ENCODE measurements at regions not wholly inside any gene's neighbourhood (a gene's known extent, or its start where the extent isn't known, plus 50 kb on each side); places are given as distances from the start of the nearest gene placed in this dataset.

DNA sequence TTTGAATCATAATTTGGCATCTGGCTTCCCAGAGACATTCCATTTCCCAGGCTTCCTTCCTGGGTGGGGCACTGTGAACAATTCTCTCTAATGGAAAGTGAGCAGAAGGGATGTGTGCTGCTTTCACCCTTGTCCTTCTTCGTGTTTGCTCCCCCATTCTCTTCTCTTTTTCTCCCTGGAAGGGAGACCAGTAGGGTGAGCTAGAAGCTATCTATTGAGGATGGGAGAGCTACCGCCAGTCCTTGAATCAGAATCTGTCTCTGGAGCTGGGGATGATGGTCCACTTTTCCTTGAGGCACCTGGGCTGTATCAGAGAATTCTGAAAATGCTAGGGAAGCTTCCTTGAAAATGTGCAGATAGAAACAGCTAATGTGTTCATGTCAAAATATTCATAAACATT, 453.9 kb downstream of the WDR72 start:
- DNase-seq (ENCODE audit: low spot score) (no peak), FAIRE-seq (no peak)

DNA sequence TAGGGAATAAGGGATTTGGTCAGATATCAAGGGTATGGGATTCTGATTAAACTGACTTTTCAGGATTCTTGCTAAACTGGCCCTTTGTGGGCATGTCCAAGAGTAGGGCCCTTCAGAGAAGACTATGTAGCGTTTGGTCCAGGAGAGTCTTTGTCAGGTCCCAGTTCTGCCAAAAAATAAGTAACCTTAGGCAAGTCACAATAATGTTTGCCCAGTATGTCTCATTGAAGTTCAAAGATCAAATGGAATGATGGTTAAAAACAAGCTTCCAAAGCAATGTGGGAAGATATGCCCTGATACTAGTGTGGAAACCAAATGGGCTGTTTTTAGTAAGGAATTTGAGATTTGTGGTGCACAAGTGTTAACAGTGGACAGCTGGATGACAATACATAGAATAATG, 454.4 kb downstream of the WDR72 start:
- FAIRE-seq = no peak

DNA sequence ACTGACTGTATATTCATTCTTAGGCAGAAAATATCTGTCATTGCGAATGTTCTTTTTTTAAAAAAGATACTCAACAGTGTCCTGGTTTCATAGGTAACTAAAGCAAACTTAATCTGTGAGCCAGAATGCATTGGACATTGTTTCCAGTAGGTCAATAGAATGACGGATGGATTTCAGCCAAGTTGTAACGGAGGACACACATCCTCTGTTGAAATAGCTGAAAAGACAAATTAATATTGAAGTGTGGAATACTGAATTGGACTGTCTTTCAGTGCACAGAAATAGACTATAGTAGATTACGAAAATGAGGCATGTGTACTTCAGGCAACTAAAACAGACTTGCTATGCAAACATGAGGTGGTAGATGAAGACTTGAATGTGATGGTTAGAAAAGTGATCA, 461.6 kb downstream of the WDR72 start:
- no peak for FAIRE-seq
- DNase-seq (ENCODE audit: low spot score) = no peak

More for the DNA sequence above, 454.4 kb downstream of the WDR72 start:
- DNase-seq (ENCODE audit: low spot score) = no peak

DNA sequence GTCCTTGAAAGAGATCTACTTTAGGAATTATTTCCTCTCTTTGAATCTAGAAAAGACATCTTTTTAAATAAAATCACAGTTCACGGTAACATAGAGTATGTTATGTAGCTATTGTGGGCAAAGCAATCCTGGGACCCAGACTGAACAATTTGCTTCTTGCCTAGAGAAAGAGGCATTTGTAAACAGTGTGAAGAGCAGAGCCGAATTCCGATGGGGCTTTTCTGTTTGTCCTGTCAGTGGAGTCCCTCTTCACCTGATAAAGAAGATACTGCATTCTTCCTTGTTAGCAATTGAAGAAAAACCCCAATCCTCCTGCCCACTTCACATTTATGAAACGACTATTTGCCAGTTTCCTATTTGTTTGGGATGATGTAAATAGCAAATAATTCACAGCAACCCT, 462.9 kb downstream of the WDR72 start:
- no peak for DNase-seq (ENCODE audit: low spot score)
- no peak for FAIRE-seq

DNA sequence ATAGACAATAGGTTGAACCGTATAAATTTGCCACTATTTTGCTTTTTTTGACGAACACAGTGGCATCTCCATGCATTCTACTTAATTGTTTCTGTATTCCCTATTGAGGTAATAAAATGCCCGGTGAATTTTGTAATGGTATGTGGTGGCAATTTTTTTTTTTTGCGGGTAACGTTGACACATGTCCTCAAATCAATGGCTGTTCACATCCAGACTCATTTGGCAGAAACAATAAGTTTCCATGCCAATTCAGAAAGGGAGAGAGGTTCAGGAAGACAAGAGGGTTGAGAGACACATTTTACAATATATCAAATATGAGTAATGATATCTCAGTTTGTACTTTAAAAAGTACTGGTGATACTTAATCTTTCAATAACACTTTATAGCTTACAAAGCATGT, 463.9 kb downstream of the WDR72 start:
- no peak for DNase-seq (ENCODE audit: low spot score)
- FAIRE-seq = no peak

DNA sequence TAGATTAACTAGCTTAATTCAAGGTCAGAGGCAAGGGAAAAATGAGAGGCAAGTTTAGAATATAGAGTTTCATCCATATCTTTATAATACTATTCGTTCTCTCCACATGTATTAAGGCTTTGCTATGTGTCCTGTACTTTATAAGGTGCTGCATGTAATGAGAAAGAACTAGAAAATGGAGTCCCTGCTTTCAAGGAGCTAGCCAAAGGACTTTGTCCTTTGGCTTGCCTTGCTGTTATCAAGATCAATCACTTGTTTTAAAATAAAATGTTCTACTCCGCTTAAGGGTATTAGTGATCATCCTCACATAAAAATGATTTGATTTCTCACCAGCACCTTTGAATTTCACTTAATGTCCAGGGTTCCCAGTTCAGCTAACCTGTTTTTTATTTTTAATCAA, 470.9 kb downstream of the WDR72 start:
- FAIRE-seq = no peak
- DNase-seq (ENCODE audit: low spot score) = no peak

DNA sequence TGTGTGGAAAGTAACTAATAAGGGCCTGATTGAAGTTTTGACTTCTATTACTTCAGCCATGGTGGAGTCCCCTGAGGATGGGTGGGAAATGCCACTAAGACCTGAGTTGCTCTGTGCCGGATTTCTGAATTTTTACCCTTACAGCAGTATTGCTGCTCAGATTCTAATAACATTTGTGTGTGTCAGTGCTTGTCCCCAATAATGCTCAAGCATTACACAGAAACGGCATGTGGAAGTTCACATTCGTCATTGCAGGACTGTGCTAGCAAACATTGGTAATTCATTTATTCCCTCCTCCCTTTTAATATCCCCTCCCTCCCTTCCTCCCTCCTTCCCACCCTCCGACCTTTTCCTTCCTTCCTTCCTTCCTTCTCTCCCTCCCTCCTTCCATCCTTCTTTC, 484.5 kb upstream of the ONECUT1 start:
- DNase-seq (ENCODE audit: low spot score) (no peak), FAIRE-seq (no peak)

DNA sequence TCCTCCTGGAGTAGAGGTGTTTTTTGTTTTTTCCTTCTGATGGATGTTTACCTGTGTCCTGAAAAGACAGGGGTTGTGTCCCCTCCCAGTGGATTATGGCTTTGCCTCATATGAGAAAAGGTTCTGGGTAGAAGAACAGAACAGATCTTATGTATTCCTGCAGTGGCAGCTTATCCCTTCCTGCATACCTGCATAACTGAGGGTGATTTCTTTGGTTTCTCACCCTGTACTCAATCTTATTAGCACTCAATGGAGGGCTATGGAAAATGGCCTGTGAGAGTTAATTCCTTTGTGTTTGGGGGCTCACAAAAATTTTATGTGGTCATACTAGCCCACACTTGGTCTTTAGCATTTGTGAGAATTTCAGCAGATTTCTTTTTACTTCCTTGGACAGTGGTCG, 482.0 kb upstream of the ONECUT1 start:
- FAIRE-seq (no peak), DNase-seq (ENCODE audit: low spot score) (no peak)

DNA sequence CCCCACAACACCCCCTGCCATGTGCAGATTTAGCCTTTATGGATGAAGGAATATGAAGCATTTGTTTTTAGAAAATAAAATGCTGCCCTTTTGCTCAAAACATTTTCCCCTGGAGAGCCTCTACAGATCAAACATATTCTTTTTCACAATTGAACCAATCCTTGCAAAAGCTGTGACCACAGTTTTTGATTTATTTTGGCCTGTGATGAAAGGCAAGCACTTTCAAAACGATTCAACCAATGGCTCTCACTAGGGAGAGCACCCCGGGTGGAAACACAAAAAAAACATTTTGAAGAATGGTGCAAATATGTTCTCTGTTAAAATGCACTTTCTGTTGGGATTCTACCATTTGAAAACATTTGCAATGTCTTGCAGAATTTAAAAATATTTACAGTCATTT, 476.0 kb upstream of the ONECUT1 start:
- DNase-seq (ENCODE audit: low spot score) = no peak
- FAIRE-seq = no peak

DNA sequence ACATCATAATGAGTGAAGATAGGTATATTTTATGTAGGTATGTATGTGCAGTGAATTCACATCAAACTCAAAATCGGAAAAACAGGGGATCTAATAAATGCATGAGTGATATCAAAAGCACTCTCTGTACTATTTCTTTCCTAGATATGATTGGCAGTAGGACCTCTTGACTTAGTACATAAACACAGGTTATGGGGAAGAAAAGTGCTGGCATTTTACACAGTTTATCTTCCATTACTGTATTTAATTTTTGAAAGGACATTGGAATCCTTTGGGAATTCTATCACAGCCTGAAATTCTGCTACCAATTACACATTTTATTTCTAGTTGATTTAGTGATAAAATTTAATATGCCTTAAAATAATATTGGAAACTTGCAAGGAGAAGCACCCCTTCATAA, 470.5 kb upstream of the ONECUT1 start:
- no peak for DNase-seq (ENCODE audit: low spot score)
- no peak for FAIRE-seq

DNA sequence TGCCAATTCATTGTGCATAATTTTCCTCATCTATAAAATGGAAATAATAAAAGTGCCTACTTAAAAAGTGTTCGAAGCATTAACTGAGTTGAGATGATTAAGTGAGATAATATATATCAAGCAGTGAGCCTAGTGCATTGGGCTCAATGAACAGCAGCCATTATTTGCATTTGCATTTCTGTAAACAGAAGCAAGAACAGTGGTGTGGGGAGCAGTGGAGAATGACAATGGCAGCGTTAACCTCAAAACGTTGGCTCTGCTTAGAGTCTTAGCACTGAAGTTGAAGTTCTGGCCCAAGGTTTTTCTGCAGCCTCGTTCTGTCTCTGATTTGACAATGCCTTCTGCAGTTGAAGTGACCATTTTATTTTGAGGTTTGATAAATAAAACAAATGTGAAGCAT, 466.3 kb upstream of the ONECUT1 start:
- no peak for DNase-seq (ENCODE audit: low spot score)
- no peak for FAIRE-seq

DNA sequence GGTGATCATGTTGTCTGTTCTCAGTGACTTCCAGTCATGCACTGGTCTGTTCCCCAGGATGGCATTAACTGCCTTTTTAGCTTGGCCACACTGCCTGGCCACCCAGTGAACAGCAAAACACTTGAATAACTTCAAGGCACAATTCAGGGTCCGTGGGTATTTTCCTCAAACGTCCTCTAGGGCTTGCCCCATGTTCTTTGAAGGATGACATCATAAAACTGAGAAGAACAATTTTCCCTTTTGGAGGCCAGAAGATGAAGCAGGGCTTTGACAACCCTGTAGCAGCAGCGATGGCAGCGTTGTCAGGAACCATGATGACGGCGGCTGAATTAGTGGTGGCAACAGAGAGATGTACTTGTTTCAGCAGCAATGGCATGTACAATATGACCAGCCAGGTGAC, 465.9 kb upstream of the ONECUT1 start:
- DNase-seq (ENCODE audit: low spot score) (no peak), FAIRE-seq (no peak)

DNA sequence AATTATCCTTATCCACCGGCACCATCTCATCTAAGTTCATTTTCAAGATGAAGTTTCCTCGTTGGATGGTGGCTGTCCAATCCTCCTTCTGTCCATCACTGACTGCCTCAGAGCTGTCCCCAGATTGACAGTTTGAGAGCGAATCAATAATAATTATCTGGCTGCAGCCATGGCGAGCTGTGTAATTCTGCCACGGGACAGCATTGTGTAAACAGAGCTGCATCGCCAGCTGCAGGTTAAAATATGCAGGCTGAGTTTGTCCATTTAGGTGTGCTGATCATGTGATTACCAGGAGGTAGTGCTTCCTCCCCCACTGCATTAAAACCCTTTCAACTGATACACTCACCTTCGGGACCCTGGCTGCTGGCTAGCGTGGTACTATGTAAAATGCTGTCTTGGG, 461.9 kb upstream of the ONECUT1 start:
- DNase-seq (ENCODE audit: low spot score) (no peak), FAIRE-seq (no peak)

DNA sequence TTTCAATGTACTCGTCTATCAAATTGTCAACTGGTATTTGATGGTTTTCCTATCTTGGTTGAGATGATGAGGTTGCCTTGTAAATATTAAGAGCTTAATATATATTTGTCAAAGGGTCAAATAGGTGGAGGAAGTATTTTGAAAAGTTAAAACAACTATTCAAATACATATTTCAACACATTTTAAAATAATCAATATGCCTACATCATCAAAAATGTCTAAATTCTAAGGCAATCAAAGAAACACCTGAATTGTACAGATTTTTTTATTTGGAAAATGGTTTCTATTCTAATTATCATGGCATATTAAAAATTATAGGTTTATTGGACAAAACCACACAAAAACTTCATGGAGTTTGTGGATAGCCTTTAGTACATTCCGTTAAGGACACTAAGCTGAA, 461.4 kb upstream of the ONECUT1 start:
- FAIRE-seq (no peak), DNase-seq (ENCODE audit: low spot score) (no peak)

DNA sequence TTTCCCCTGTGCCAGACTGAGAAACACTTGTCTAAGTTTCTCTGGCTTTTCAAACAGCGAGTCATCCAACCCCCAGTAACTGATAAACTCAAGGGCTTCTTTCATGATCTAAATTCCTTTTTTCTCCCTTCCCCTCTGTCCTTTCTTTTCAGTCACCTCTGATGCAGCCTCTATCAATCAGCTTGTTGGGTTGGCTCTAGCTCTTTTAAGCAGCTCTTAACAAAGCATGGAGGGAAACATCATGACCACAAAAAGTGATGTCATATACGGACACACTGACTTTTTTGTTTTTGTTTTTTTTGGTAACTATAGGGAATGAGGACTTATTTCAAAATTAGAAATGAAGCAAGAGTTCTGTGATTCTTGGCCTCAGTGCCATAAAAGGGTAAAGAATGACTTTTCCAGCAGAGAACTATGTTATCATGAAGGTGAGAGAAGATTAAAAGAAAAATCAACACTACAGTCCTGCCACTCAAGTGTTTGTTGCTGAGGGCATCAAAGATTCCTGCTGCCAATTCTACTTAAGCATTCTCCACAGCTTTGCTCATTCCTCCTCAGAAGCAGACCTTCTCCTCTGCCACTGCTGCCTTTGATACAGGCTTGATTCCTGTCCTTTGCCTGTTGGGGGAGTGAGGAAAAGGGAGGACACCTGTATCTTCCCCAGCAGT, 457.0 kb upstream of the ONECUT1 start:
- DNase-seq (ENCODE audit: low spot score) = no peak
- FAIRE-seq = no peak

DNA sequence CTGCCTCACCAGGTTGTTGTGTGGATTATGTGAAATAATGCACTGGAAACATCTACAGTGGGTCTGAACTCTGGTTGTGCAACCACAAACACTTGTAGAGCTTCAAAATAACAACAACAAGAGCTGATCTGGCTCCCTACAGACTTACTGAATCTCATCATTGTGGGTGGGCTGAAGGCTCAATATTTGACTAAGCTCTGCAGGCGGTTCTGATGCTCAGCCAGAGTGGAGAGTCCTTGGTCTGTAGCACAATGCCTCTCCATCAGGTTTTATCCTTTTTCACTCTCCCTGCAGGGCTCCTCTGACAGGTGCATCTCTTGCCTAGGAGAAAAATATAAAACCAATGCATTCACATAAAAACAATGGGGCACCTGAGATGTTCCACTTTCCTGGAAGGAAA, 456.3 kb upstream of the ONECUT1 start:
- DNase-seq (ENCODE audit: low spot score) = no peak
- FAIRE-seq = no peak

DNA sequence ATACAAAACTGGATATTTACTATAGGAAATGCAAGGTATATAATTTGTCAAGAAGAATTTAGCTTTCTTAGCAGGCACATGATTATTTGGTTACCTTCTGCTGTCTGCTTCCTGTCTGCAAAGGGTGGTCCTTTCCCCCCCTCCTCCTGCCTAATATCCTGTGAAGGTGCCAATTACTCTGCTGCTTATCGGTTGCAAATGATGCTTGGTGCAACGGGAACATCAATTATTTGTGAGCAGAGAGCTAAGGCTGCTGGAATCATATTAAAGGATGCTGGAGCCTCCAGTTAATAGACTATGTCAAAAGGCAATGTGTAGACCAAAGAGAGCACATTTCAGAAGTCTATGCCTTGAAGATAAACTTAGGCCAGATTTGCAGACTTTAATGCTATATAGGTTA, 443.7 kb upstream of the ONECUT1 start:
- FAIRE-seq = no peak

DNA sequence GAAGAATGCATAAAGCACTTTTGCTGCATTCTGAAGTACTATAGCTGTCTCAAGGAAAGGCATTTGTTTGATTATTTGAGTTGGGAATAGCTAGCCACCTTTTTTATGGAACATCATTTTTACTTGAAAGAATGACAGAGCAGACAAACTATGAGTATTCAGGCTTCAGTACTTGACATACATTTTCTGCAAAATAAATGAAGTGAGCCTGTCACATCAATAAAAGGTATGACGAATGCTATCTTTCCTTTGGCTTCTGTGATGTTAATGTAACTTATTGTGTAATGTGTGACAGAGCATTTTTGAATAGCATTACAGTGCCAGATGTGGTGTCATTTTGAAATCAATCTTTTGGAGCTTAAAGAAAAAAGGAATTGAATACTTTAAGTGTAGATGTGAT, 440.3 kb upstream of the ONECUT1 start:
- FAIRE-seq = no peak

More for the DNA sequence above, 443.7 kb upstream of the ONECUT1 start:
- no peak for DNase-seq (ENCODE audit: low spot score)

DNA sequence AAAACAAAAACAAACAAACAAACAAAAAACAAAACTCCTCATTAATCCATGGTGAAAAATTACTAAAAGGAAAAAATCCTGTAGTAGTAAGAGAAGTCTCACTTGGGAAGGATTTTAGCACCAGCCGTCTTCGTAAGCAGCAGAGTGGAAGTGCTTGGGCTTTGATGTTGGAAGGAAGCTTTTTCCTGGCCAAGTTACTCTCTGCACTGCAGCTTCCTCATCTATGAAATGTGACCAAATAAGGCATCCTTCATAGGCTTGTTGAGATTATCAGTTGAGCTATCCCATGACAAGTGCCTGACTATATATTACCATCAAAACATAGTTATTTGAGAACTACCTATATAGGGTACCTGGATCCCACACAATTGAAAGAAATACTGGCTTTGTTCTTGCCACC, 436.4 kb upstream of the ONECUT1 start:
- DNase-seq (ENCODE audit: low spot score) (no peak), FAIRE-seq (no peak)

More for the DNA sequence above, 440.3 kb upstream of the ONECUT1 start:
- DNase-seq (ENCODE audit: low spot score) = no peak

DNA sequence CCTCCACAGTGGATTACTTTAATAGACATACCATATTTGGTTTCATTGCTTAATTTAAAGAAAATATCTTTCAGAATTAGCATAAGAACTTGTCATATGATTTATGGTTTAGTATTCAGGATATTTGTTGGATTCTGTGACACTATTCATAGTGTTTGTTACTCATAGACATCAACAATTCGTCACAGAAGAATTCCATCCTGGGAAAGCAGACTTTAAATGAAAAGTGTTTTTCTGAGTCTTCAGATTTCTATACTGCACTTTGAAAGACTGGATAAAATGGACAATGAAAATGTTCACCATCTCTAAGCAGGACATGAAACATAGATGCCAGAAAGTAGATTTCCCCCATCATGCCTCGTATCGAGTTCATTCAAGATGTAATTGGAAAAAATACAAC, 435.6 kb upstream of the ONECUT1 start:
- FAIRE-seq = no peak
- DNase-seq (ENCODE audit: low spot score) = no peak

DNA sequence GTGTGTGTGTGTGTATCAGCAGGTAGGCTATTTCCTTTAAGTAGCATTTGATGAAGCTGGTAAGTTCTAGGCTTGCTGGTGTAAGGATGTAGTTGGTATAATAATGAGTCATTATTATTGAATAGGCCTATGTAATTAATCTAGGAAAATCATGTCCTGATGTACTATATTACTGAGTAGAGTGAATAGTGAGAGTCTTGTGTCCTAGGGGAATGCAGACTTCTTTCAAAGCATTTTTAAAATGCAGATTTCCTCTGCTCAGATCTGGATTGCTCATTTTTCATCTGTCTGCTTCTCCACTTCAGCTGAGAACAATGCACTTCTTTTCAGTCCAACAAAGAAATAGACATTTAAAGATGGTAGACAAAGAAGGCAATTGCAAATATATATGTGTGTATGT, 434.2 kb upstream of the ONECUT1 start:
- no peak for DNase-seq (ENCODE audit: low spot score)
- no peak for FAIRE-seq

DNA sequence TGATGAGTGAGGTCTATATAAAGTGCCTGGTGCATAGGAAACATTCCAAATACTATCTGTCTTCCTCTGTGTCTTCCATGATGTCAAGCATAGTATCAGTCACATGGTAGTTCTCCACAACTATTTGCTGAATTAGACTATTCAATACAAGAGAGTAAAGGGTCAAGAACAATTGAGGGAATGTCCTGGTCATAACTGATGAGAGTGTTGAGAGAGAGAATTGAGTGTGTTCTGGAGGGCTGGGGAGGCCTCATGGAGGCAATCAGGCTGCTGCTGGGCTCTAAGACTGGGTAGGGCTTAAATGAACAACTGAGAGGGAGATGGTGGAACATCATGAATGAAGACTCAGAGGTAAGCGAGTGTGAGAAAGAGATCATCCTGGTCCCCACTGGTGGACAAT, 433.7 kb upstream of the ONECUT1 start:
- no peak for FAIRE-seq

DNA sequence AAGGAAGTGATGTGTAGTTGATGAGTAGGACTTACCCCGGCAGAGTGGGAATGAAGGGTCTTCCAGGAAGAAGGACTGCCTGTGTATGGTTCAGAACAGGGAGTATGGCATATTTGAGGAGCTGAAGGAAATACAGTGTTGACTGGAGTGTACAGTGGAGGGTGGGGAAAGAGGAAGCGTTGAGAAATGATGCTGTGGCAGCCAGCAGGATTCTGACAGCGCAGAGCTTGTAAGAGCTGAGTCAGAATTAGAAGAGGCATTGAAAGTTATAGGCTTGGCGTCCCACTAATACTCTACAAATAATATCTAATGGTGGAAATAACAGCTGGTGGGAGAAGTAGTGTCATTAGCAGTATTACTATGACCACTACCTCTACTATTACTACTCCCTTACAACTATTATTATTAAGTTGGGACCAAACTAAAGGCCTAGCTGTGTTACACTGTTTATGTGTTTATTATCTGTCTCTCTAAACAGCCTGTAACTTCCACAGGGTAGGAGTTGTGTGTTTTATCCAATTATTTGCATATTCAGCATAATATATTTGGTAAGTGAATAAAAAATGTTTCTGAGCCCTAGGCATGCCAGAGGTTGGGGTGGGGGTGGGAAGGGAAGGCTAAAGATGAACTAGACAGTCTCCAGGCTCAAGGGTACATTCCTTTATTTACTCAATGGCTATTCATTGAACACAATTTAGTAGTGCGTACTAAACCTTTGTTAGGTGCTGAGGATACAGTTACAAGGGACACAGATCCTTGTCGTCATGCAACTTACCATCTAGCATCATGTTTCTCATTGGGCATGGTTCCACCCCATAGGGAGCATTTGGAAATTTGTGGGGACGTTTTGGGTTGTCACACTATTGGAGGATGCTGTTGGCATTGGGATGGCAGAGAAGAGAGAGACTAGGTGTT, 428.8 kb upstream of the ONECUT1 start:
- DNase-seq (ENCODE audit: low spot score) (no peak), FAIRE-seq (no peak)

More for the DNA sequence above, 433.7 kb upstream of the ONECUT1 start:
- DNase-seq (ENCODE audit: low spot score) = no peak
